H1 (cell line): ENCODE measurements at regions not wholly inside any gene's neighbourhood (a gene's known extent, or its start where the extent isn't known, plus 50 kb on each side); places are given as distances from the start of the nearest gene placed in this dataset.
A peak's percentile ranks its signal among the peaks of the same experiment; 100 is the strongest.

Source experiments
- CTCF ChIA-PET: fragments of 300-600 bp; sonication (Branson Sonifier 250); formaldehyde crosslinking; loops from one replicate; lab custom pipeline; 2021; ENCODE audit not compliant: partially characterized antibody; lab: Charles Lee
- POLR2A ChIA-PET: fragments of 300-600 bp; sonication (Branson Sonifier 250); formaldehyde crosslinking; loops from one replicate; lab custom pipeline; 2021; ENCODE audit warnings: inconsistent platforms; ENCODE audit not compliant: partially characterized antibody; lab: Charles Lee
- DNase-seq, 2 experiments: peaks; one replicate each; pipeline versions ENCODE4 v3.0.0 to v3.0.0-alpha.2; 2010 to 2022; ENCODE audit warnings: low spot score in 2 of 2, low read depth in 1 of 2, mixed read lengths in 1 of 2
- FAIRE-seq: peaks from 2 replicates; lab custom pipeline; 2011; peaks lifted over from hg19 to GRCh38; lab: Jason Lieb, UNC
- H2AFZ ChIP-seq: 2 replicates; pipeline ENCODE4 v1.8.1; 2012; ENCODE audit warnings: low read length, inconsistent platforms
- H2AK5ac ChIP-seq: 2 replicates; pipeline ENCODE4 v1.6.1; 2013; ENCODE audit warnings: low read depth, low read length
- H2BK120ac ChIP-seq: replicated peaks from 2 replicates; pipeline ENCODE3; 2013; ENCODE audit warnings: low read depth, low read length, inconsistent platforms
- H2BK12ac ChIP-seq: 2 replicates; pipeline ENCODE4 v1.6.1; 2013; ENCODE audit warnings: low read depth, low read length
- H2BK15ac ChIP-seq: 2 replicates; pipeline ENCODE4 v1.6.1; 2013; ENCODE audit warnings: low read length
- H2BK20ac ChIP-seq: 2 replicates; pipeline ENCODE4 v1.6.1; 2013; ENCODE audit warnings: low read length
- H2BK5ac ChIP-seq: 2 replicates; pipeline ENCODE4 v1.6.1; 2013; ENCODE audit warnings: low read depth, low read length
- H3K14ac ChIP-seq: 2 replicates; pipeline ENCODE4 v1.6.1; 2013; ENCODE audit warnings: inconsistent platforms; ENCODE audit not compliant: insufficient read length
- H3K18ac ChIP-seq: 2 replicates; pipeline ENCODE4 v1.6.1; 2013; ENCODE audit warnings: low read length; ENCODE audit errors: extremely low read depth
- H3K23ac ChIP-seq: 2 replicates; pipeline ENCODE4 v1.6.1; 2013; ENCODE audit warnings: inconsistent platforms; ENCODE audit not compliant: insufficient read length
- H3K23me2 ChIP-seq: 2 replicates; pipeline ENCODE4 v1.6.1; 2013; ENCODE audit warnings: low read depth, low read length
- H3K27ac ChIP-seq: 2 replicates; pipeline ENCODE4 v1.6.1; 2011; ENCODE audit warnings: low read depth, low read length, inconsistent platforms
- H3K27me3 ChIP-seq, 4 experiments: replicated peaks in 1 of 4; 1 replicate in 1 of 4; 2 replicates in 3 of 4; pipeline versions ENCODE4 v1.6.1 to v1.8.1; 2011 to 2013; ENCODE audit warnings: low read length in 3 of 4, mild to moderate bottlenecking in 3 of 4, inconsistent platforms in 2 of 4, mixed read lengths in 2 of 4, moderate library complexity in 1 of 4; ENCODE audit not compliant: control insufficient read depth in 3 of 4, insufficient read depth in 3 of 4; ENCODE audit errors: extremely low read depth in 1 of 4
- H3K36me3 ChIP-seq, 4 experiments: 2 replicates each; pipeline versions ENCODE4 v1.6.1 to v1.8.1; 2011 to 2013; ENCODE audit warnings: mild to moderate bottlenecking in 4 of 4, low read length in 3 of 4, moderate library complexity in 2 of 4, control low read depth in 1 of 4, inconsistent platforms in 1 of 4; ENCODE audit not compliant: insufficient read depth in 4 of 4, control insufficient read depth in 2 of 4
- H3K4ac ChIP-seq: replicated peaks from 2 replicates; pipeline ENCODE3; 2013; ENCODE audit warnings: low read length, low read depth, mixed read lengths, inconsistent platforms; ENCODE audit not compliant: insufficient read length
- H3K4me1 ChIP-seq, 4 experiments: replicated peaks in 1 of 4; 1 replicate in 1 of 4; 2 replicates in 3 of 4; pipeline versions ENCODE4 v1.6.1 to v1.8.1; 2011 to 2013; ENCODE audit warnings: low read length in 3 of 4, inconsistent platforms in 2 of 4, mixed read lengths in 1 of 4; ENCODE audit not compliant: insufficient read depth in 4 of 4, control insufficient read depth in 3 of 4
- H3K4me2 ChIP-seq, 2 experiments: 2 replicates each; pipeline versions ENCODE4 v1.6.1 to v1.8.1; 2011 to 2013; ENCODE audit warnings: low read depth in 2 of 2, low read length in 2 of 2, control low read depth in 1 of 2, inconsistent platforms in 1 of 2, mild to moderate bottlenecking in 1 of 2; ENCODE audit not compliant: insufficient read depth in 1 of 2
- H3K4me3 ChIP-seq, 4 experiments: fragments of 200-600, 300-600 bp in 1 of 4; sonication (generic), shearing (Covaris generic), sonication (Bioruptor Twin) in 1 of 4; 2 replicates each; pipeline versions ENCODE4 v1.5.1 to v1.8.1; 2011 to 2016; ENCODE audit warnings: low read length in 4 of 4, low read depth in 3 of 4, control low read depth in 2 of 4, inconsistent platforms in 2 of 4, mild to moderate bottlenecking in 2 of 4, mixed read lengths in 1 of 4, moderate library complexity in 1 of 4; ENCODE audit not compliant: insufficient read depth in 2 of 4; ENCODE audit errors: extremely low read depth in 1 of 4
- H3K56ac ChIP-seq: replicated peaks from 2 replicates; pipeline ENCODE3; 2013; ENCODE audit warnings: low read depth, mild to moderate bottlenecking, mixed read lengths, low read length, inconsistent platforms; ENCODE audit not compliant: insufficient read length
- H3K79me1 ChIP-seq: 2 replicates; pipeline ENCODE4 v1.6.1; 2013; ENCODE audit warnings: low read depth, low read length, control low read depth
- H3K79me2 ChIP-seq, 2 experiments: 2 replicates each; pipeline versions ENCODE4 v1.6.1 to v1.8.1; 2012 to 2013; ENCODE audit warnings: low read length in 2 of 2, mild to moderate bottlenecking in 2 of 2, inconsistent platforms in 1 of 2; ENCODE audit not compliant: insufficient read depth in 2 of 2, control insufficient read depth in 1 of 2
- H3K9ac ChIP-seq, 4 experiments: replicated peaks in 1 of 4; 1 replicate in 1 of 4; 2 replicates in 3 of 4; pipeline versions ENCODE4 v1.6.1 to v1.8.1; 2011 to 2013; ENCODE audit warnings: low read depth in 3 of 4, low read length in 3 of 4, control low read depth in 2 of 4, mild to moderate bottlenecking in 2 of 4, moderate library complexity in 2 of 4, inconsistent platforms in 1 of 4; ENCODE audit errors: extremely low read depth in 1 of 4
- H3K9me3 ChIP-seq, 2 experiments: 2 replicates each; pipeline versions ENCODE4 v1.6.1 to v1.8.1; 2012 to 2013; ENCODE audit warnings: mild to moderate bottlenecking in 2 of 2, moderate library complexity in 2 of 2, control low read depth in 1 of 2, inconsistent platforms in 1 of 2, low read depth in 1 of 2, low read length in 1 of 2, mixed read lengths in 1 of 2; ENCODE audit not compliant: insufficient read depth in 2 of 2
- H4K20me1 ChIP-seq, 2 experiments: replicated peaks in 1 of 2; 2 replicates each; pipeline versions ENCODE3 to v1.8.1; 2011 to 2013; ENCODE audit warnings: inconsistent platforms in 2 of 2, low read length in 2 of 2, mild to moderate bottlenecking in 1 of 2; ENCODE audit not compliant: insufficient read depth in 2 of 2, control insufficient read depth in 1 of 2
- H4K5ac ChIP-seq: 2 replicates; pipeline ENCODE4 v1.6.1; 2013; ENCODE audit warnings: low read length, low read depth, mixed read lengths, inconsistent platforms; ENCODE audit not compliant: insufficient read length
- H4K8ac ChIP-seq: 2 replicates; pipeline ENCODE4 v1.8.0; 2013; ENCODE audit warnings: mild to moderate bottlenecking, moderate library complexity, low read length, inconsistent platforms; ENCODE audit not compliant: insufficient read depth; ENCODE audit errors: extremely low read depth
- H4K91ac ChIP-seq: replicated peaks from 2 replicates; pipeline ENCODE3; 2013; ENCODE audit warnings: low read length, mixed read lengths, inconsistent platforms; ENCODE audit not compliant: insufficient read length
- TBP ChIP-seq: IDR thresholded peaks from 2 replicates; pipeline ENCODE4 v1.6.1; 2011; ENCODE audit warnings: low read depth, low read length, improper control_type of control experiment
- WGBS, 2 experiments: shearing (Covaris generic) in 1 of 2; methylation state at CpG; one replicate each; pipeline versions ENCODE4 v1.1.6 to v1.1.7; 2013 to 2015; ENCODE audit warnings: low lambda C conversion rate in 2 of 2, mixed read lengths in 2 of 2, inconsistent platforms in 1 of 2, low coverage in 1 of 2, missing lambda C conversion rate in 1 of 2; ENCODE audit not compliant: insufficient replicate concordance in 2 of 2, insufficient coverage in 1 of 2, insufficient read length in 1 of 2; ENCODE audit errors: extremely low coverage in 1 of 2, missing lambda C conversion rate in 1 of 2; 5-methylcytosine and 5-hydroxymethylcytosine counted together
- TF ChIP-seq, protein P1 (sequence below), 3 experiments: IDR thresholded peaks; 1 replicate in 2 of 3; 2 replicates in 1 of 3; pipeline versions ENCODE4 v1.5.1 to v1.6.1; 2011; ENCODE audit warnings: low read length in 3 of 3, mild to moderate bottlenecking in 3 of 3, inconsistent platforms in 2 of 3, low read depth in 1 of 3, moderate library complexity in 1 of 3; ENCODE audit not compliant: insufficient read depth in 1 of 3; ENCODE audit errors: control extremely low read depth in 1 of 3

DNA sequence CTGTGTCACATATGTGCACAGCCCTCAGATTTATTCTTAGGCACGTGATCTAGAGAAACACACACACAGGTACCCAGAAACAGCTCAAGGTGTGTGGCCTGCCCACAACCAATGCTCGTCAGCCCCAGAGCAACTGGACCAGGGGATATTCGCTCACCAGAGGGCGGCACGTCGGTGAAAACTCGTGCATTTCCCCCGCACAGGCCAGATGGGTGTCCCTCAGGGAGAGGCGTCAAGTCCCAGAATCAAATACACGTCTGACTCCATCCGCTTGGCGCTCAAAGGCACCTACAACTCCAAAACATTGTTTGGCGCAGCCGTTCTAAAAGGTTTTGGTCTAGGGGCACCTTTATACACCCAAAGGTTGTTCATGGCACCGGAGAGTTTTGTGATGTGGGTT lies 429.0 kb downstream of the BRD1 start:
- 89% methylated on average over 15 of the region's 15 CpGs; no CpG with 5 or more reads in 1 of the 2 experiments for WGBS, 2 experiments
- CTCF ChIA-PET = interaction anchor here (0.6 to 2.2 kb wide), 8 partner anchors 9 to 328 kb away, joined by 3 to 6 read pairs (median 4); no protein-coding TSS in a partner anchor
- Histone ChIP-seq H3K9ac (no peak overlapping the region), H3K4me2 (no peak overlapping the region), H3K27me3 (no peaks in the 10 kb centered on the region), H3K14ac (no peak overlapping the region), H2AFZ (no peak overlapping the region), H3K9me3 (no peaks in the 10 kb centered on the region), H2BK20ac (no peak overlapping the region), H2BK5ac (no peak overlapping the region), H3K27ac (no peak overlapping the region), H3K4ac (no peak overlapping the region), H4K5ac (no peak overlapping the region), H3K4me3 (no peak overlapping the region), H3K36me3 (no peaks in the 10 kb centered on the region), H3K4me1 (no peaks in the 10 kb centered on the region; a peak in 2 of 7 replicates), H2AK5ac (no peak overlapping the region), H4K8ac (no peak overlapping the region), H4K20me1 (peaks cover 0 to 7% of the 10 kb centered on the region in 2 experiments), H2BK12ac (no peak overlapping the region), H3K18ac (no peak overlapping the region), H3K23ac (no peak overlapping the region), H3K79me1 (no peaks in the 10 kb centered on the region), H3K56ac (no peak overlapping the region), H3K23me2 (peaks cover 8% of the 10 kb centered on the region; the same call in 1 of the 2 replicates), H3K79me2 (0 out of 4 replicates have a peak, but pooled peaks cover 0 to 3% of the 10 kb centered on the region in 2 experiments), H2BK15ac (no peak overlapping the region), H4K91ac (no peak overlapping the region), H2BK120ac (no peak overlapping the region)
- DNase-seq (no peak), FAIRE-seq (no peak)
- TF ChIP-seq TBP = no peak
- TF ChIP-seq, protein P1, sequence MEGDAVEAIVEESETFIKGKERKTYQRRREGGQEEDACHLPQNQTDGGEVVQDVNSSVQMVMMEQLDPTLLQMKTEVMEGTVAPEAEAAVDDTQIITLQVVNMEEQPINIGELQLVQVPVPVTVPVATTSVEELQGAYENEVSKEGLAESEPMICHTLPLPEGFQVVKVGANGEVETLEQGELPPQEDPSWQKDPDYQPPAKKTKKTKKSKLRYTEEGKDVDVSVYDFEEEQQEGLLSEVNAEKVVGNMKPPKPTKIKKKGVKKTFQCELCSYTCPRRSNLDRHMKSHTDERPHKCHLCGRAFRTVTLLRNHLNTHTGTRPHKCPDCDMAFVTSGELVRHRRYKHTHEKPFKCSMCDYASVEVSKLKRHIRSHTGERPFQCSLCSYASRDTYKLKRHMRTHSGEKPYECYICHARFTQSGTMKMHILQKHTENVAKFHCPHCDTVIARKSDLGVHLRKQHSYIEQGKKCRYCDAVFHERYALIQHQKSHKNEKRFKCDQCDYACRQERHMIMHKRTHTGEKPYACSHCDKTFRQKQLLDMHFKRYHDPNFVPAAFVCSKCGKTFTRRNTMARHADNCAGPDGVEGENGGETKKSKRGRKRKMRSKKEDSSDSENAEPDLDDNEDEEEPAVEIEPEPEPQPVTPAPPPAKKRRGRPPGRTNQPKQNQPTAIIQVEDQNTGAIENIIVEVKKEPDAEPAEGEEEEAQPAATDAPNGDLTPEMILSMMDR (IDR thresholded peaks at IDR 0.05; ENCODE audit: control extremely low read depth in 1 of 3, insufficient read depth in 1 of 3, low read depth in 1 of 3, low read length in 3 of 3) = peak in 1 of 3 experiments; percentile 1; a peak in 1 of 4 replicates
- POLR2A ChIA-PET = interaction anchor here (0.6 to 1.2 kb wide), 2 partner anchors 17 to 115 kb away, joined by 3 read pairs; no protein-coding TSS in a partner anchor
